RWPE2 (cell line): ENCODE measurements at regions not wholly inside any gene's neighbourhood (a gene's known extent, or its start where the extent isn't known, plus 50 kb on each side); places are given as distances from the start of the nearest gene placed in this dataset.
"Not testable (repeated sequence)": the region's sequence is repeated elsewhere in the genome, so short reads cannot be mapped to it uniquely, and the experiment has no call there.

Source experiments
- ATAC-seq: fragments of 200-7000 bp; cut with Tn5 transposase; 3 replicates; pipeline ENCODE4 v1.9.1; 2021; ENCODE audit warnings: low read depth
- DNase-seq: peaks from one replicate; pipeline ENCODE4 v3.0.0-alpha.2; 2020; ENCODE audit warnings: low spot score
- H3K27ac ChIP-seq: fragments of 450-650 bp; 2 replicates; pipeline ENCODE4 v1.5.1; 2017; ENCODE audit warnings: mild to moderate bottlenecking; ENCODE audit not compliant: poor library complexity, severe bottlenecking
- H3K27me3 ChIP-seq: fragments of 250-450 bp; sonication (Bioruptor Pico); 2 replicates; pipeline ENCODE4 v1.5.1; 2021; ENCODE audit warnings: mild to moderate bottlenecking, moderate library complexity; ENCODE audit not compliant: insufficient read depth, poor library complexity, severe bottlenecking
- H3K36me3 ChIP-seq: fragments of 250-450 bp; sonication (Bioruptor Pico); 2 replicates; pipeline ENCODE4 v1.5.1; 2020; ENCODE audit warnings: low read depth, mild to moderate bottlenecking, moderate library complexity
- H3K4me1 ChIP-seq: fragments of 250-450 bp; sonication (Bioruptor Pico); 2 replicates; pipeline ENCODE4 v1.5.1; 2021; ENCODE audit warnings: mild to moderate bottlenecking, moderate library complexity; ENCODE audit not compliant: insufficient read depth, poor library complexity, severe bottlenecking
- H3K4me3 ChIP-seq: fragments of 250-450 bp; sonication (Bioruptor Pico); 2 replicates; pipeline ENCODE4 v1.5.1; 2021; ENCODE audit warnings: mild to moderate bottlenecking, moderate library complexity; ENCODE audit not compliant: severe bottlenecking
- H3K9me3 ChIP-seq: fragments of 250-450 bp; sonication (Bioruptor Pico); 2 replicates; pipeline ENCODE4 v1.5.1; 2021; ENCODE audit warnings: mild to moderate bottlenecking, moderate library complexity; ENCODE audit not compliant: severe bottlenecking
- CTCF ChIP-seq: fragments of 450-650 bp; IDR thresholded peaks from one replicate; pipeline ENCODE4 v1.5.1; 2017; ENCODE audit warnings: mild to moderate bottlenecking, moderate library complexity; ENCODE audit not compliant: poor library complexity, severe bottlenecking

GRCh38 chr2:16728351-16729136, 62.9 kb upstream of the CYRIA start:
- Histone ChIP-seq H3K27me3 (no peaks in the 10 kb centered on the region), H3K9me3 (no peaks in the 10 kb centered on the region), H3K4me1 (no peaks in the 10 kb centered on the region), H3K36me3 (no peaks in the 10 kb centered on the region), H3K4me3 (no peak overlapping the region), H3K27ac (no peak overlapping the region)
- no peak for TF ChIP-seq CTCF
- DNase-seq: no peak
- no peak for ATAC-seq

GRCh38 chr2:16727849-16728248, 62.2 kb upstream of the CYRIA start:
- not testable (repeated sequence) for DNase-seq, H3K9me3 ChIP-seq, H3K4me1 ChIP-seq, H3K27me3 ChIP-seq, H3K4me3 ChIP-seq, ATAC-seq, H3K27ac ChIP-seq, H3K36me3 ChIP-seq

- H3K27ac ChIP-seq: no peak overlapping the region
- no peaks in the 10 kb centered on the region for H3K4me1 ChIP-seq
- H3K9me3 ChIP-seq: no peaks in the 10 kb centered on the region
- no peak for TF ChIP-seq CTCF
- no peak for ATAC-seq
- no peaks in the 10 kb centered on the region for H3K27me3 ChIP-seq
- no peaks in the 10 kb centered on the region for H3K36me3 ChIP-seq
- no peak overlapping the region for H3K4me3 ChIP-seq
- no peak for DNase-seq
Observed at GRCh38 chr2:16727256-16727655, 61.6 kb upstream of the CYRIA start.

GRCh38 chr2:16726577-16726976, 60.9 kb upstream of the CYRIA start:
- ATAC-seq: no peak
- H3K36me3 ChIP-seq: no peaks in the 10 kb centered on the region
- no peak overlapping the region for H3K4me3 ChIP-seq
- no peaks in the 10 kb centered on the region for H3K27me3 ChIP-seq
- H3K4me1 ChIP-seq: no peaks in the 10 kb centered on the region
- no peaks in the 10 kb centered on the region for H3K9me3 ChIP-seq
- no peak for DNase-seq
- TF ChIP-seq CTCF: no peak
- H3K27ac ChIP-seq: no peak overlapping the region

- DNase-seq (no peak), ATAC-seq (0 out of 3 replicates have a peak, but pooled peaks have one; percentile 17)
- Histone ChIP-seq H3K9me3 (no peaks in the 10 kb centered on the region), H3K4me1 (no peaks in the 10 kb centered on the region), H3K4me3 (no peak overlapping the region), H3K36me3 (no peaks in the 10 kb centered on the region), H3K27ac (no peak overlapping the region), H3K27me3 (no peaks in the 10 kb centered on the region)
- no peak for TF ChIP-seq CTCF
Observed at GRCh38 chr2:16726147-16726546, 60.5 kb upstream of the CYRIA start.
